Naive B cell (primary cell): ENCODE measurements at regions not wholly inside any gene's neighbourhood (a gene's known extent, or its start where the extent isn't known, plus 50 kb on each side); places are given as distances from the start of the nearest gene placed in this dataset.
"Not testable (repeated sequence)": the region's sequence is repeated elsewhere in the genome, so short reads cannot be mapped to it uniquely, and the experiment has no call there.

ENCODE experiments used
- ATAC-seq, 2 donors: fragments of 150-1000 bp; cut with Tn5 transposase; 2 replicates each; pipeline ENCODE4 v1.10.0; 2021; ENCODE audit warnings: low read depth in 2 of 2, mild to moderate bottlenecking in 2 of 2, moderate library complexity in 2 of 2
- DNase-seq: peaks from one replicate; pipeline ENCODE4 v3.0.0; 2022
- H3K27ac Mint-ChIP-seq, 6 donors: one replicate each; pipeline ENCODE4 v1.8.0; 2020 to 2022; ENCODE audit warnings: mild to moderate bottlenecking in 6 of 6, mixed read lengths in 6 of 6, moderate library complexity in 5 of 6, inconsistent platforms in 2 of 6
- H3K27me3 Mint-ChIP-seq, 3 donors: one replicate each; pipeline ENCODE4 v1.8.0; 2021 to 2022; ENCODE audit warnings: mixed read lengths in 3 of 3, mild to moderate bottlenecking in 1 of 3
- H3K36me3 Mint-ChIP-seq, 2 donors: one replicate each; pipeline ENCODE4 v1.8.0; 2020 to 2022; ENCODE audit warnings: mixed read lengths in 2 of 2, inconsistent platforms in 1 of 2, mild to moderate bottlenecking in 1 of 2
- H3K4me1 Mint-ChIP-seq, 3 donors: one replicate each; pipeline ENCODE4 v1.8.0; 2020 to 2022; ENCODE audit warnings: mixed read lengths in 3 of 3, inconsistent platforms in 1 of 3, mild to moderate bottlenecking in 1 of 3, moderate library complexity in 1 of 3
- H3K4me3 Mint-ChIP-seq, 8 donors: one replicate each; pipeline ENCODE4 v1.8.0; 2020 to 2022; ENCODE audit warnings: mild to moderate bottlenecking in 8 of 8, mixed read lengths in 8 of 8, moderate library complexity in 8 of 8, inconsistent platforms in 2 of 8
- H3K9me3 Mint-ChIP-seq, 7 donors: one replicate each; pipeline ENCODE4 v1.8.0; 2020 to 2022; ENCODE audit warnings: mixed read lengths in 7 of 7, mild to moderate bottlenecking in 5 of 7, inconsistent platforms in 2 of 7, moderate library complexity in 1 of 7

DNA sequence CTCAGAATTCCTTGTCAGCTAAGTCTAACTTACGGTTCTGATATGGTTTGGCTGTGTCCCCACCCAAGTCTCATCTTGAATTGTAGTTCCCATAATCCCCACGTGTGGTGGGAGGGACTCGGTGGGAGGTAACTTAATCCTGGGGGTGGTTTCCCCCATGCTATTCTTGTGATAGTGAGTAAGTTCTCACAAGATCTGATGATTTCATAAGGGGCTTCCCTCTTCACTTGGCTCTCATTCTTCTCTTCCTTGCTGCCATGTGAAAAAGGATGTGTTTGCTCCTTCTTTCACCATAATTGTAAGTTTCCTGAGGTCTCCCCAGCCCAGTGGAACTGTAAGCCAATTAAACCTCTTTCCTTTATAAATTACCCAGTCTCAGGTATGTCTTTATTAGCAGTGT lies 163.0 kb downstream of the PMAIP1 start:
- not testable (repeated sequence) for H3K4me1 Mint-ChIP-seq, DNase-seq, ATAC-seq, H3K27ac Mint-ChIP-seq, H3K36me3 Mint-ChIP-seq, H3K4me3 Mint-ChIP-seq, H3K9me3 Mint-ChIP-seq
- peaks cover 31 to 48% (median 45%) of the 10 kb centered on the region in 3 donors for H3K27me3 Mint-ChIP-seq

DNA sequence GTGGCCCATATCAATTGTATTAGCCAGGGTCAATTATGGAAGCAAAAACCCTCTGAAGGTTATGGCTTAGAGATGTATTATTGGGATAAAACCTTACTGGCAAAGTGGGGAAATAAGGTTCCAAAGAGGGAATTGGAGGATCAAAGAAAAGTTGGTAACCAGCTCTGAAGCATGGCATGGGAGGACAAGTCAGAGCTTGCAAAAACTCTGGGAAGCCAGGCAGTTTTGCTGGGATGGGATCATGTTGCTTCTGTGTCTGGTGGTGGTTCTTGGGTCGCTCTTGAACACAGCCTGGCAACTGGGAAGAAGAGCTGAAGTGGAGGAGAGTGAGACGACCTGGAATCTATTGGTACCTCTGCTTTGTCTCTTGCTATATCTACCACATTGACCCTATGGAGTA lies 162.6 kb downstream of the PMAIP1 start:
- ATAC-seq (no peak), DNase-seq (no peak)
- Mint-ChIP-seq H3K4me3 (no peak overlapping the region), H3K9me3 (peaks cover 0 to 11% (median 4%) of the 10 kb centered on the region in 7 donors), H3K27ac (no peak overlapping the region), H3K4me1 (no peaks in the 10 kb centered on the region), H3K27me3 (peaks cover 32 to 48% (median 45%) of the 10 kb centered on the region in 3 donors), H3K36me3 (peaks cover 0 to 7% of the 10 kb centered on the region in 2 donors)

DNA sequence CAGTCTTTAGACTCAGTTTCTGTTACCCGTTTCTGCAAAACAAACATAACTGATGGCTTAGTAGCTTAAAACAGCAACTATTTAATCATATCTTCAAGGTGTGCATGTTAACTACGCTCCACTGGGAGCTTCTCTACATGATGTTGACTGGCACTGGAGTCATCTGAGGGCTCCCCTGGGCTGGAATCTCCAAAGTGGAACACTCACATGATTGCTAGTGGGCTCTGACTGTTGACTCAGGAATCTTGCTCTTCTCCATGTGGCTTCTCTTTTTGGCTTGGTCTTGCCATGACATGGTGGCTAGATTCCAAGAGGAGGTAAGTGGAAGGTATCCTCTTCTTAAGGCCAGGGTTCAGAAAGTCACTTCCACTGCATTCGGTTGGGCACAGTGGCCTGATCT lies 160.8 kb downstream of the PMAIP1 start:
- H3K9me3 Mint-ChIP-seq: peaks cover 0 to 17% (median 5%) of the 10 kb centered on the region in 7 donors
- H3K27me3 Mint-ChIP-seq: peaks cover 33 to 50% (median 49%) of the 10 kb centered on the region in 3 donors
- no peaks in the 10 kb centered on the region for H3K4me1 Mint-ChIP-seq
- ATAC-seq (no peak), DNase-seq (no peak)
- no peak overlapping the region for H3K27ac Mint-ChIP-seq
- H3K4me3 Mint-ChIP-seq: no peak overlapping the region
- H3K36me3 Mint-ChIP-seq: peaks cover 0 to 8% of the 10 kb centered on the region in 2 donors

DNA sequence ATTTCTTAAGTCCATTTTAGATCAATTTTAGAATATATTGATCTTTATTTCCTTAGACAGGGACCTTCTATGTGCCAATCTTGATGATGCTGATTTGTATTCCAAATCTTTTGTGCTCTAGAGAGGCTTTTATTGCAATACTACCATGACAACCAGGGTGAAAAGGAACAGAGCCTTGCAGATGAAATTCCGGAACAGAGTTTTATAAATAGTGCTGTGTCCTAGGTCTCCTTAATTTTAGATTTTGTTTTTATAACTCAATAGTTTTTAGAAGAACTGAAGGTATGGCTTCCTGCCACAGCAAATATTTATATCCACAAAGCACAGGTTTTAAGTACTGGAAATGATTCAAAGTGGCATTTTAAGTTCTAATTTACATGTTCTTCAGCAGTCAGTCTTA lies 160.2 kb downstream of the PMAIP1 start:
- ATAC-seq (no peak), DNase-seq (no peak)
- Mint-ChIP-seq H3K27ac (no peak overlapping the region), H3K4me1 (no peaks in the 10 kb centered on the region), H3K36me3 (peaks cover 0 to 8% of the 10 kb centered on the region in 2 donors), H3K27me3 (peaks cover 33 to 50% (median 49%) of the 10 kb centered on the region in 3 donors), H3K4me3 (no peak overlapping the region), H3K9me3 (peaks cover 0 to 17% (median 5%) of the 10 kb centered on the region in 7 donors)

DNA sequence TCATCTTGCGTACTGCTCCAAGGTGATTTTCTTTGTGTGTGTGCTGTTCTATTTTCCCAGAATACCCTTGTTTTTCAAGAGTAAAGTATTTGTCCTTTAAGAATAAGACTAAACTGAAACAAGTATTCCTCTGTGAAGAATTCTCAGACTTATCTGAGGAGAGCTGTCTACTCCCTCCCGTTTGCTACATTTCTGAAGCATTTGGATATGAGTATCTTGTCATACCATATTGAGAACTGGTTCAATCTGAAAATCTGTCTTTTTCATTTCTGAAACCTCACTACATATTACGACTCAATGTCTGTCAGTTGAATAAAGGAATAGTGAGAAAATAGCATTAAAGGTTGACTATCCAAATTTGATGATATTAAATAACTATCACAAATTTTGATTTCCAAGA lies 159.4 kb downstream of the PMAIP1 start:
- DNase-seq: no peak
- Mint-ChIP-seq H3K36me3 (peaks cover 0 to 8% of the 10 kb centered on the region in 2 donors), H3K27ac (no peak overlapping the region), H3K9me3 (peaks cover 0 to 17% (median 5%) of the 10 kb centered on the region in 7 donors), H3K27me3 (peaks cover 28 to 44% (median 43%) of the 10 kb centered on the region in 3 donors), H3K4me3 (no peak overlapping the region), H3K4me1 (no peaks in the 10 kb centered on the region)
- no peak for ATAC-seq

DNA sequence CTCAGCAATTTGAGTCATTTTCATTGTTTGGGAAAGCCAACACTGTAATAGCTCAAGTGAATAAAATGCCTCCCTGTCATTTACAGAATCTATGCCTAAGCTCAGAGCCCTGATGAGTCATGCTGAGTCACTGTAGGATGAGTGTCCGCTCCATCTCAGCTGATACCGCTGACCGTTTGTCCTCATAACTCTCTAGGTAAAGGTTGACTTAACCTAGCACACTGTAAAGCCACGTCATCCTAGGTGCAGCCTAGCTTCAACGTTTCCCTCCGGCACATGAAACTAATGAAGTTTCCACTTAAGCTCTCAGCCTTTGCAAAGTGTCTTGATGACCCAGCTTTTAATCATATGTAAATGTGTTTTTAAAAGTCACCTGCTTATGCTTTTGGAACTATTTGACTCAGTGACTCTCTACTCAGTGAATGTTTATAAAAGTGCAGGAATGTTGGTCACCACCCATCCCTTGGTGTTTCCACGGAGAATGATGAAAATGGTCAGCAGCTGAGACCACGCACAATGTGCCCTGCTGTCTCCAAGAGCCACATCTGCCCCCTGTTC lies 154.0 kb downstream of the PMAIP1 start:
- Mint-ChIP-seq H3K4me1 (no peaks in the 10 kb centered on the region), H3K27ac (peak overlapping the region in 1 of 6 donors; percentile 22), H3K4me3 (no peak overlapping the region), H3K36me3 (peaks cover 5 to 8% of the 10 kb centered on the region in 2 donors), H3K27me3 (peaks cover 25 to 31% (median 28%) of the 10 kb centered on the region in 3 donors), H3K9me3 (peaks cover 2 to 25% (median 9%) of the 10 kb centered on the region in 7 donors)
- DNase-seq (no peak), ATAC-seq (no peak)

DNA sequence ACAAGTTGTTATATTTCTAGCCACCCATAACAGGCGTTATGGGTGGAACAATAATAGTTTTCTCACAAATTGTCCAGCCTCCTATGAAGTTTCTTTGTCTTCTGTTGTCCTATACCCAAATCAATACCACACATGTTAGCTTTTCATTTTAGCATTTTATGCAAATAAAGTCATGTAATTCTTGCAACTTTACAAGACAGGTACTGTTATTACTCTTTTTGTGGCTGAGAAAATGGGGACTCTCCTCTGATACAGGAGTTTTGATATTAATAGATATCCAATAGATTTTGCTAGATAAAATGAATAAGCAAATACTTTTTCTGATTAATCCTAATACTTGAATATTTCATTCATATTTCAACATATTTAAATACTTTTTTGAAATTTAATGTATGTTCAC lies 151.0 kb downstream of the PMAIP1 start:
- Mint-ChIP-seq H3K27ac (no peak overlapping the region), H3K4me3 (no peak overlapping the region), H3K4me1 (no peaks in the 10 kb centered on the region), H3K27me3 (peaks cover 12 to 24% (median 21%) of the 10 kb centered on the region in 3 donors), H3K9me3 (peaks cover 0 to 15% (median 2%) of the 10 kb centered on the region in 7 donors), H3K36me3 (peaks cover 0 to 5% of the 10 kb centered on the region in 2 donors)
- ATAC-seq (no peak), DNase-seq (no peak)

DNA sequence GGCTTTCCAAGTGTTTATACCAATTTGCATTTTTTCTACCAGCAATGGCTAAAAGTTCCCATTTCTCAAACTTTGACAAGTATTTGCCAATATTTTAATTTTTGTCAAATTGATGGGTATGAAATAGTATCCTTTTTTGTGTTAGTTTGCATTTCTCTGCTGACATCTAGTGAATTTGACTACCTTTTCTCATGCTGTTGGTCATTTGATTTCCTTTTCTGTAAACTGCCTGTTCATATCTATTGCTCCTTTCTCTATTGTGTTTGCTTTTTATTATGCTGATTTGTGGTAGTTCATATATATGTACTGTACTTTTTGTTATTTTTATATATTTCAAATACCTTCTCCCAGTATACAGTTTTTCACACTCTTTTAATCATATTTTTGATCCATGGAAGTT lies 149.4 kb downstream of the PMAIP1 start:
- ATAC-seq (no peak), DNase-seq (no peak)
- Mint-ChIP-seq H3K4me1 (no peaks in the 10 kb centered on the region), H3K27ac (no peak overlapping the region), H3K9me3 (peaks cover 0 to 15% (median 2%) of the 10 kb centered on the region in 7 donors), H3K27me3 (peaks cover 16 to 28% (median 24%) of the 10 kb centered on the region in 3 donors), H3K4me3 (no peak overlapping the region), H3K36me3 (peaks cover 0 to 5% of the 10 kb centered on the region in 2 donors)

DNA sequence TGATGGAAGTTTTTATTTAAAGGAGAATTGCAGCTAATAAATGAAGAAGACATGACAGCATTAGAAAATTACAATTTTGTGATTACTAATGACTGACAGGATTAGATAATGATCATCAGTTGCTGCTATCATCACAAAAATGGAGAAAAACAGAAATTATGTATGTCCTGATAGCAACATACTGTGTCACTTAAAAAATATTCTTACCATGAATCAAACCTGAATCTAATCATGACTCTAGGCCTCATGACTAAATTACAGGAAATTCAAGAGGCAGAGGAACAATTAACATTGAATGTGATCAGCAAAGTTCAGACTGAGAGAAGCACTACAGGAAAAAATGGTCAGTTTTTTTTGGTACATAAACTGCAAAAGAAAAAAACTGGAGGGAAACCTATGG lies 147.8 kb downstream of the PMAIP1 start:
- Mint-ChIP-seq H3K27me3 (peaks cover 4 to 17% (median 12%) of the 10 kb centered on the region in 3 donors), H3K9me3 (peaks cover 0 to 15% (median 2%) of the 10 kb centered on the region in 7 donors), H3K27ac (no peak overlapping the region), H3K36me3 (peaks cover 0 to 5% of the 10 kb centered on the region in 2 donors), H3K4me1 (no peaks in the 10 kb centered on the region), H3K4me3 (no peak overlapping the region)
- ATAC-seq (no peak), DNase-seq (no peak)

DNA sequence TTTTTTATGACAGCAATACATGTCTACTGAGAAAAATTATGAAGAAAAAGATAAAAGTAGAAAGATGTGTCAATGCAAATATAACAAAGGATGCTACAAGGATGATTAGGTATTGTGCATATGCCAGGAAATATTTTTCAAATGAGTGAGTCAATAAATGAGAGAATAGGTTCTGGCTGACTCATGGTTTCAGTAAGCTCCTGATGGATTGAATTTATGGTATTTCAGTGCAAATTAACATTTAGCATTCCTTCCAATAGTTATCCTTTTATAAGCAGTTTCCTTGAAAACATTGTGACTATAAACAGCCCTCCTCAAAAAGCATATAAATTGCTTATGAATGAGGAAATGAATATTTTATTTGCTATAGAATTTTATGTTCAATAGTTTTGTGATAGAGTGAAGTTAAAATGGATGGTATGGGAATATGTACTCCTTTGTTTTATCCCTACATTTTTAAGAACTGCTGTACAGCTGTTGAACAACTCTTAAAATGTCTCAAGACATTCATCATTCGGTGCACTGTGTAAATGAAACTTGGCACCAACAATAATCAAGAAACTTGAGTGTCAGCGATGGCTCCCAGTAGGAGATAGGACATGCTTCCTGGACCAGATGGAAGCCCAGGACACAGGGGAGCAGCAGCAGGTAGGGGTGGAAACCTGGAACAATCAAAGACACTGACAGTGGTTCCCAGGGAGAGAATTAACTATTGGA lies 144.7 kb downstream of the PMAIP1 start:
- Mint-ChIP-seq H3K4me3 (peak overlapping the region in 1 of 8 donors; percentile 47), H3K9me3 (peaks cover 0 to 8% (median 2%) of the 10 kb centered on the region in 7 donors), H3K27me3 (peaks cover 14 to 17% (median 14%) of the 10 kb centered on the region in 3 donors), H3K27ac (no peak overlapping the region), H3K4me1 (no peaks in the 10 kb centered on the region), H3K36me3 (peaks cover 0 to 4% of the 10 kb centered on the region in 2 donors)
- ATAC-seq (no peak), DNase-seq (no peak)

DNA sequence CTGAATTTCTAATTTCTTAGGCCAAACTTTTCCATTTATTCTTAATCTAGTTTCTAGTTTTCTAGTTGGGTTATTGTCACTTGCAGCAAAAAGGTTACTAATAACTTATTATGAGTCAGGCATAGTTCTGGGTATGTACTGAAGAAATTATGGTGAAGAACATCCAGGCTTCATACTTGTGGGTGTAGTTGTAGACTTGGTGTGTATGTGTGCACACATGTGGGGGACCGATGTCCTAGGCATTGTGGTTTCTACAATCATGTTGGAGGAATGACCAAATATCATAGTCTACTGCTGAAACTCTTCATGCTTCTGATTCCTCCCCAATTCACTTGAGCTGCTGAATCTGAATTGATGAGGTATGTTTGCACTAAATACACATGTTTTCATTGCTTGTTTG lies 141.2 kb downstream of the PMAIP1 start:
- H3K27ac Mint-ChIP-seq: no peak overlapping the region
- H3K4me3 Mint-ChIP-seq: no peak overlapping the region
- peaks cover 10 to 26% (median 26%) of the 10 kb centered on the region in 3 donors for H3K27me3 Mint-ChIP-seq
- DNase-seq (no peak), ATAC-seq (no peak)
- H3K4me1 Mint-ChIP-seq: no peaks in the 10 kb centered on the region
- H3K9me3 Mint-ChIP-seq: no peaks in the 10 kb centered on the region
- H3K36me3 Mint-ChIP-seq: no peaks in the 10 kb centered on the region

DNA sequence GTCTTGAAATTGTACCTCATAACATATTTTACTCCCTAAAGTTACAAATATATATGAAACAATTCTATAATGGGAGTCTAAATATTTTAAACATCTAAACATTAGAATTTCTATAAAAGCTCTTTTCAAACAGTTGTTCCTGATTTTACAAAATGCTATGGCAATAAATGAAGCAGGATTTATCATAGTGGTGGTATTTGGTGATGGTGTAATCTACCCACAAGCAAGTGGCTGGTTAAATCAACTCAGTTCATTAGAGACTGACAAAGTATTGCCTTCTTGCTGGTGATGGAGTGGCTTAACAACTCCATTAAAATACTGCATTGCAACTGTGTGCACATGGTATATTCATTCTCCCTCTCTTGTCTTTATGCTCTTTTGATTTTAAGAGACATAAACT lies 138.9 kb downstream of the PMAIP1 start:
- H3K27me3 Mint-ChIP-seq: peaks cover 10 to 22% (median 17%) of the 10 kb centered on the region in 3 donors
- H3K4me1 Mint-ChIP-seq: no peaks in the 10 kb centered on the region
- H3K4me3 Mint-ChIP-seq: no peak overlapping the region
- ATAC-seq (no peak), DNase-seq (no peak)
- peaks cover 0 to 5% (median 0%) of the 10 kb centered on the region in 7 donors for H3K9me3 Mint-ChIP-seq
- no peak overlapping the region for H3K27ac Mint-ChIP-seq
- H3K36me3 Mint-ChIP-seq: peaks cover 0 to 4% of the 10 kb centered on the region in 2 donors

DNA sequence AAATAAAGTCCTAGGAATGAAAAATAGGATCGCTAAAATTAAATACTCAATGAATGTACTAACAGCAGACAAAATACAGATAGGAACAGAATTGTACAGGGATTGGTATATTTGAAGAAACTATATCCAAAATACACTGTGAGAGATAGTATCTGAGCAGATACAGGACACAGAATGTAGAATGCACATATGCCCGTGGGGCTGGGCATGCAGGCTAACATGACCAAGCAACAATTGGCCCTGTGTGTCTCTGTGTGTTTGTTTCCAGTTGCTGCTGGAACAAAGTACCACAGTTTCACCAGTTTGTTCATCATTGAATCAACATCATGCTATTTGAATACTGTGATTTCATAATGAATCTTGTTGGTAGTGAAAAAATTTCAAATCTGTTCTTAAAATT lies 127.6 kb downstream of the PMAIP1 start:
- ATAC-seq: no peak
- H3K27ac Mint-ChIP-seq: no peak overlapping the region
- no peaks in the 10 kb centered on the region for H3K4me1 Mint-ChIP-seq
- H3K27me3 Mint-ChIP-seq: peaks cover 9 to 11% (median 11%) of the 10 kb centered on the region in 3 donors
- no peaks in the 10 kb centered on the region for H3K36me3 Mint-ChIP-seq
- H3K4me3 Mint-ChIP-seq: no peak overlapping the region
- H3K9me3 Mint-ChIP-seq: peaks cover 0 to 2% (median 0%) of the 10 kb centered on the region in 7 donors
- no peak for DNase-seq

DNA sequence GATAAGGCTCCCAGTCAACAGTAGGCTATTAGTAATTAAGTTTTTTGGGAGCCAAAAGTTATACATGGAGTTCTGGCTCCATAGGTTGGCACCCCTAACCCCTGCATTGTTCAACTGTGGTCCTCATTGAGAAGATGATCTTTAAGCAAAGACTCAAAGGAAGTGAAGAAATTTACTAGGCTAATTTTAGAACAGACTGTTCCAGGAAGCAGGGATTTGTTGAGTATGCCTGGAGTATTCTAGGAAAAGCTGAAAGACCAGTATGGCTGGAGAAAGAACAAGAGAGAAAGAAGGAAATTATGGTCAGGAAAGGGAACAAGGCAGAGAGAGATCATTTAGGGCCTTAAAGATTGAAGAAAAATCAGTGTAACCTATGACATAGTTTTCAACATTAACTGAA lies 125.1 kb downstream of the PMAIP1 start:
- Mint-ChIP-seq H3K27me3 (peaks cover 12 to 17% (median 16%) of the 10 kb centered on the region in 3 donors), H3K4me1 (no peaks in the 10 kb centered on the region), H3K27ac (no peak overlapping the region), H3K36me3 (no peaks in the 10 kb centered on the region), H3K9me3 (peaks cover 0 to 2% (median 0%) of the 10 kb centered on the region in 7 donors), H3K4me3 (no peak overlapping the region)
- DNase-seq: no peak
- no peak for ATAC-seq
